ENCODE measurements at regions not wholly inside any gene's neighbourhood (a gene's known extent, or its start where the extent isn't known, plus 50 kb on each side); places are given as distances from the start of the nearest gene placed in this dataset.

DNA sequence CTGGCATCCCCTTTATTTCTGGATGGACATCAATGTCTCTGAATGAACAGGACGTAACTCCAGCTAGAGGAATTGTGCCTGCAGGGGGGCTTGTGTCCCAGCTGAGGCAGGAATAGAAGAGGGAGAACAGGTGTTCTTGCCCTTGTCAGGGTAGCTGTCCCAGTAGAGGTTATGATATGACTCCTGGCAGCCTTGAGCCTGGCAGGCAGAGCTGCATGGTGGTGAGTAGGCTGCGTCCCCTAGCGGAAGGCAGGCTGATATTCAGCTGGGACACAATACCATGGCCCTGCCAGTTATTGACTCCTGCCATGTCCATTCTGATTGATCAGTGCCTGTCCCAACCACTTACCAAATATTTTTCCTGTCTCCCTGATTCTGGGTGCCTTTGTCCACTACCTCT is 197.2 kb downstream of the RAP2A start:
- no peak for DNase-seq (ENCODE audit: low read depth in 2 of 2)

GRCh38 chr13:97639236-97639635 is 205.3 kb downstream of the RAP2A start:
- DNase-seq (ENCODE audit: low read depth in 2 of 2): no peak

DNA sequence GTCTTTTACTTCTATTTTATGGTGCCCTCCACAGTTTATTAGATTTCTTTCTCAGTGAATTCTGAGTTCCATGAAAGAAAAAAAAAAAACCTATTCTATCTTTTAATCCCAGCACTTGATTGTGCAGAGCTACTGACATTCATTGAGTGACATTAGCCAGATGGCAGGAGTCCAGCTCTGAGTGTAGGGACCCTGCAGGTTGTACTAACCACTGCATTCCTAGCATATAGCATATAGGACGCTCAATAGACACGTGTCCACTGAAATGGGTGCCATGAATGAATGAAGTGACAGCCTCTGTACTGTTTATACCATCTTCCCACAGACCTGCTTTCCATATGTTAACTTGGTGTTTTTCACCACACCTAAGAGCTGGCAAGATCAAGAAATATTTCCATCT is 206.3 kb downstream of the RAP2A start:
- DNase-seq (ENCODE audit: low read depth in 2 of 2): no peak

DNA sequence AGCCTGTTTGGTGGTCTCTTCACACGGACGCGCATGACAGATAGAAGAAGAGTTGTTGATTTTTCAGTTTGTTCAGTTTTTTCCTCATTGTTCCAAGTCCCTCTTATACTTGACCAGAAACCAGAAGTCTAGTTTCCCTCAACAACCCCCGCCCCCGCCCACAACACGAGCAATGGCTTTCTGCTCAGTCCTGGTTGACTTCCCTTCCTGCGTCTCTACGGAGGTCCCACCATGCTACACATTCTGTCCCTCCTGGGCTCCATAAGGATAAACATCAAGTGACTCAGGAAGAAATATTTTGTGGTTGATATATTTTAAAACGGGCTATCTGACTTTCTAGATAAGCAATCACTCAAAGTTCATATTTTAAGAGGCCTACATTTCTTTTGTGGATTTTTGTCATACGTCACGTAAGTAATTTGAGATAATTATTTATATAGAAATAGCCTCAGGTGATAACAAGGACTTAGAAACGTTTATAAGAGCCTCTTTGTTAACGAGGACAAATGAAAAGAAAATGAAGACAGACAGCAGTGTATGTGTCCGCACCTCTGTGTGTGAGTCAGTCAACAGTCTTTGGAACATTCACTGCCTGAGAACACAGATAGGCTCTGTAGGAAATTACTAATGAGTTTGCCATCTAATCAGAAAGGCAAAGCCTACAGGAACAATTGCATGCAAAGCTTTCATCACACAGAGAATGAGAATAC is 214.4 kb downstream of the RAP2A start:
- DNase-seq (ENCODE audit: low read depth in 2 of 2): no peak

DNA sequence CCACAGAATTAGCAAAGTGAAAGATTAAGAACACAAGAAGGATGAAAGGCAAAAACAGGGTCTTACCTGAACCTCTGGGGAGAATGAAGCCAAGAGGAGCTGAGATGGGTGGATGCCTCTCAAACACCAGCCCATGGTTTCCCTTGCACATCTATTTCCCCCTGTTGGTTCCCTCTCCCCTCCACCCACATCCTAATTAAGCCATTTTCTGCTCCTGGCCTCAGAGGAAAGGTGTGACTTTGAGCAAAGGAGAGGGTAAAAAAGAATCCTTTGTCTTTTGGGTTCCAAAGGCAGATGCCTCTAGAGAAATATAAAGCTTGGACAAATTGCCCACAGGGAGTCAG is 214.9 kb downstream of the RAP2A start:
- DNase-seq (ENCODE audit: low read depth in 2 of 2): no peak

DNA sequence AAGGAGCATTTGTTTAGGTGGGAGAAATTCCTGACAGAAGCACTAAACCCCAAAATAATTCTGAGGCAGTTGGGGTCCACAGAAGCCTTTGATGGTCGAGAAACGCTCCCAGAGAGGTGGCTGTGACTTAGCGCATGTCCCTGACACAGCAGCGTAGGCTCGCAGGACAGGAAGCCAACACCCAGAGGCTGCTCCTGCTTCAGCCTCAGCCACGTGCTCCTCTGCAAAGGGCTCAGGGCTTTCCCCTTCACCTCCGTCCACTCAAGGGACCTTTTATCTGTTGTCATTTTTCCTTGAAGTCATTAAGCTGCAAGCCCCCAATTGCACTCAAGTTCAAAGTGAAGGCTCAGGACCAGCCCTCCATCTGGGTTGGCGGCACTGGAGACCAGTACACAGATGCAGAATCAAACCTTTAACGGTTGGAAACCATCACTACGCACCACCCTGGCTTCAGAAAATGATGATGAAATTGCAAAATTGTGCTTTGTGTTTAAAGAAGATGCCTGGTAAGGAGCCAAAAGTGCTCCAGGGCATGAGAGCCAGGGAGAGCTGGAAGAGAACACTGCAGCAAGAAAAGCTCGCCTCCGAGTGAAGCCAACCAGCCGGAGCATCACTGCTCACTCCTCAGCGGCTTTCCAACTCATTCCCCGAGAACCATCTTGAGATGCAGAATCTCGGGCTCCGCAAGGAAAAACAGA is 219.6 kb downstream of the RAP2A start:
- no peak for DNase-seq (ENCODE audit: low read depth in 2 of 2)

DNA sequence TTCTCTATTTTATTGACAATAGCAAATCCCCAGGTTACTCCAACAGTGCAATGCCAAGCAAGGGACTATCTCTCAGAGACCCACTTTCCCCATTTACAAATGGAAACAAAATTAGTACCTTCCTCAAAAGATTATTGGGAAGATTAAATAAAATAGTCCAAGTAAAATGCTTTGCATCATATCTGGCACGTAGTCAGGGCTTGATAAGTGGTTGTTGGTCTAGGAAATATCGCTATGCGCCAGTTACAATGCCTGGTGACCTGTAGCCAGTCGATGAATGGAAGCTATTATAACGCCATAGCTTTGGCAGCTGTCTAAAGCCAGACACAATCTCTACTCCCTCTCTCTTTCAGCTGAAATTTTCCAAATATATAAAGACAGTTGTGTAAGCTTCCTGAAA is 220.3 kb downstream of the RAP2A start:
- no peak for DNase-seq (ENCODE audit: low read depth in 2 of 2)

DNA sequence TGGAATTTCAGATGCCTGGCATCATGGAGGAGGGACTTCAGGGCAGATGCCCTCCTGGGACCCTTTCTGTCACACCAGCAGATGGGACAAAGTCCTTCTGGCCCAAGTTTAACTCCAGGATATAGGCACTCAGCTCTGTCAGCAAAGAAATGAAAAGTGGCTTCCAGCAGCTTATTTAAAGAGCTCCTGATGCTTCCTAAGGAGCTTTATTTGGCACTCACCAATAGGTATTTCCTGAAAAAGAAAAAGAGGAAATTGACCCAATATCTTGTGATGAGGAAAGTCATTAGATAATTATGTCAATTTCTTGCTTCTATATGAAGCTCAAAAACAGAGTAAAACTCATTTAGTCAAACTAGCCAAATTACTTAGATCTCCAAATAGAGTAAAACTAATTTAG is 224.6 kb downstream of the RAP2A start:
- no peak for DNase-seq (ENCODE audit: low read depth in 2 of 2)

- no peak for DNase-seq (ENCODE audit: low read depth in 2 of 2)
These were observed 225.6 kb downstream of the RAP2A start for GRCh38 chr13:97659602-97660001.

DNA sequence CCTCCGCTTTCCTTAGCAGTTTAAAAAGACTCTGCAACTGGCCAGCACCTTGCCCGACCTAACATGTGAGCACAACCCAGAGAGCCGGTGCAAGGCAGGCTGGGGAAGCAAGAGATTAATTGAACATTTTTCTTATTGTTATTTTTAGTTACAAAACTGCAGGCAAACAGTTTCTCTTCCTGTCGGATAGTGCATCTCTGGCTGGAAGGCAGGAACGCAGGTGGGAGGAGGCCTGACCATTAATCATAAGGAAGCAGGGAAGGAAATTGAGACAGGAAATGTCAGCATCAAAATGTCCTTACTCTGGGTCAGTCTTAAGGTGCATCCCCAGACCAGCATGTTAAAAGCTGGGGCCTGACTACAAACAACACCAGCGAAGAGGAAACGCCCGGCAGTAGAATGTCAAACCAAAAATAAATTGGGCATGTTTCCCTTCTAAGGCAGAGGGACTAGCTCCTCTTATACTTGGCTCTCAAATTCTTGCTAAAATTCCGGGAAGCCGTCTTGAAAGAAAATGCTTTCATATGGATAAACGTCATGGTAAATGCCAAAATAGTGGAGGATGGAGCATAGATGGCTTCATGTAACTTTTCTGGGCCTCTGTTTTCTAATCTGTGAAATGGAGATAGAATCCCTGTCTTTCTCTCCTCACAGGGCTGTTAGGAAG is 226.8 kb downstream of the RAP2A start:
- DNase-seq (ENCODE audit: low read depth in 2 of 2): no peak

DNA sequence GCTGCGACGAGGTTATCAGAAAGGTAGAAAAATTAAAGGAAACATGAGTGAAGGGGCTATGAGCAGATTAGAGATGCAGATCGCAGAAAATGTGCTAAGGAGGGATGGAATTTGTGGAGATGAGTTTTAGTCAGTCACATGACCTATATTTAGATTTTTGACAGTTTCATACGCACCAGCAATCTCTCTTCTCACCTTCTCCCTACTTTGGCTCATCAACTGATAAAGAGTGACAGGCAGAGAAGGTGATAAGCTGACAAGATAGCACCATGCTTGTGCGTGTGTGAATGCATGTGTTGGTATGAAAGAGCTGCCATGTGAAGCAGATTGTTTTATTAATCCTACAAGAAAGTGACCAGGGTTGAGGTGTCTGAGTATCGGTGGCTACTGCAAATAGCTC is 252.6 kb downstream of the RAP2A start:
- no peak for DNase-seq (ENCODE audit: low read depth in 2 of 2)

- no peak for DNase-seq (ENCODE audit: low read depth in 2 of 2)
These were observed 258.7 kb downstream of the RAP2A start for GRCh38 chr13:97692628-97693027.

DNA sequence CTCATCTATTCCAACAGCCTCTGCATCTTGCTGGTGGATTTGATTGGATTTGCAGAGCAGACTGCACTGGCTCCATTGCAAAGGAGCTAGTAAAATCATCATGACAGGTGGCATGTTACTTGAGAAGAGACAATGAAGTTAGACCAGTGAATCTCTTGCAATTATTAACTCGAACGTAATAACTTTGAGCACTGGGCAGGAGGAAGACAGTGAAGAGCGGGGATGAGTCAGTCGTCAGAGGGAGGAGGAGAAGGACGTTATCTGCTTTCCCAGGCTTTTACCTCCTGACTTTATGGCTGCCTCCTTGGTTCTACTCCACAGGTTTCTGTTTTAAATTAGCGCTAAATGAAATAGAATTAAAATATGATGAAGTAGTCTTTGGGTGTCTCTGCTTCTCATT is 257.8 kb upstream of the IPO5 start:
- DNase-seq (ENCODE audit: low read depth in 2 of 2): no peak

DNA sequence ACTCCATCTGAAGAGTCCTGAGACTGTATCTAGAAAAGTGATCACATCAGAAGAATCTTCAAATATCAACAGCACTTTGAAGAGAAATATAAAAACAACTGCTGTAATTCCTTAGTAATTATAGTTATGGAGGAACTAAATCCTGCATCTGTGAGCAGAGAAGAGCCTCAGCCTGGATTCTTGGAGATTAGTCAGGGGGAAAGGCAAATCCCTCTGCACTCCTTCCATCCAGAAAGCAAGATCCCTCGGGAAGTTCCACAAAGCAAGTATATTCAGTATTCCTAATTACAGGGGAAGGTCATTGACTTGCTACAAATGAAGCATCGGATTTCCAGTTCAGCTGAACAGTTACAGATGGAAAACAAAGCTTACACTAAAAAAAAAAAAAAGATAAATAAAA is 256.6 kb upstream of the IPO5 start:
- DNase-seq (ENCODE audit: low read depth in 2 of 2): no peak

- no peak for DNase-seq (ENCODE audit: low read depth in 2 of 2)
These were observed 253.1 kb upstream of the IPO5 start for GRCh38 chr13:97700306-97700848.

DNA sequence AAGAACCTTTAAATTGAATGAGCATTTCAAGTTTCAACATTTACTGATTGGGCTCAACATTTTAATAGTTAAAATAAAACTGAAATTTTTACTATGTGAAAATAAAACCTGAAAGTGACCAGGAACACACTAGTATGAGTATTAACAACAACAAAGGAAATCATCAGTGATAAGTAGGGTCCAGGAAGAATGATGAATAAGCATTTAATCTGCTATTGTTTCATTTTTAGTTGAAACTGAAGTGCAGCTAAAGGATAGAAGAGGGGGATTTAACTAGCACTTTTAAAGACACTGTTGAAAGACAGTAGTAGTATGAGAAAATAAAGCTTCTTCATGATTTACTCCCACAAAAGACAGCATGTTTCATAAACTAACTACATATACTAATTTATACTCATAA is 250.9 kb upstream of the IPO5 start:
- DNase-seq (ENCODE audit: low read depth in 2 of 2): no peak

- no peak for DNase-seq (ENCODE audit: low read depth in 2 of 2)
These were observed 242.7 kb upstream of the IPO5 start for GRCh38 chr13:97710797-97711196.

DNA sequence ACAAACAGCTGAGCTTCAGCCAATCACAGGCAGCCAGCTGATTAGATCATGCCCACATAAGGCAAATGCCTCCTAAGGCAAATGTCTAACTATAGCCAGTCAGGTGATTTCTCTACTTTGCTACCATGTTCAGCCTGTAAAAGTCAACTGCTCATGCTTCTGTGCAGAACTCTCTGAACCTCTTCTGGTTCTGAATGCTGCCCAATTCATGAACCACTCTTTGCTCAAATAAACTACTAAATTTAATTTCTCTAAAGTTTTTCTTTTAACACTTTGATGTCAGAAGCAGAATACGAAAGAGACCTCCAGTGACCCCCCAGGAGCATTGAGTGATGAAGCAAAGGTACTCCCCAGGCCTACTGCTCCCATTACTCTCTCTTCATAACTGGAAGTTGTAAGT is 240.7 kb upstream of the IPO5 start:
- DNase-seq (ENCODE audit: low read depth in 2 of 2): no peak

- DNase-seq (ENCODE audit: low read depth in 2 of 2): no peak
These were observed 237.7 kb upstream of the IPO5 start for GRCh38 chr13:97715763-97716162.

DNA sequence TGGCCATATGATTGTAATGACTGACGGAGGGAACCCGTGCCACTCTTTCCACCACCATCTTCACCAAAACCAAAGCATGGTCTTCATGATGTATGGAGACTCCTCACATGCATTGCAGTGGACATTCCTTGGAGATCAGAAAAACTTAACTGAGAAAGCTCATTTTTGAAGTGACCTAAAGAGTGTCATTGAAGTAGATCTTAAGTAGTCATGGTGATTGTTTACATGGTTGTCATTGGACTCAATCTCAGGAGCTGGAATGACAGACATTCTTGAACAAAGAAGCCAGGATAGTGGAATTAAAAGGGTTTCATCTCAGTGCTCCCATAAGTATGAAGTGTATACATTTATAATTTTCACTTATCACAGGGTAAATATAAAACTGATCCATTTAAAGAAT is 236.7 kb upstream of the IPO5 start:
- no peak for DNase-seq (ENCODE audit: low read depth in 2 of 2)

GRCh38 chr13:97719736-97720135 is 233.7 kb upstream of the IPO5 start:
- DNase-seq (ENCODE audit: low read depth in 2 of 2): no peak

DNA sequence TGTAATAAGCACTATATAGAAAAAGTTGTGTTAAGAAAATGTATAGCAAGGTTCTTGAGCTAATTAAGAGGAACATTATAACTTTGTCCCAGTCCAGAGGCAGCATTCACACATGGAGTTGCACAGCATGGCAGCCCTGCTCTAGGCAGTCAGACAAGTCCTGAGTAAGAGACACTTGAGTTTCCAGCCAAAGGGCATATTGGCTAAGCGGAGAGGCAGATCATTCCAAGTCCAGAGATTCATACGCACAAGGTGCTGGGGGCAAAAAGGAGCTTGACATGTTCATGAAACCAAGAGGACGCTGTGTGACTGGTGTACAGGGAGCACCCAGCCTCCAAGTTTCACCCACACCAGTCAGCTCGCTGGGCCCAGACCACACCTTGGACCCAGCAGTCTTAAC is 232.6 kb upstream of the IPO5 start:
- no peak for DNase-seq (ENCODE audit: low read depth in 2 of 2)

- DNase-seq (ENCODE audit: low read depth in 2 of 2): no peak
These were observed 229.8 kb upstream of the IPO5 start for GRCh38 chr13:97723655-97724054.

All from stimulated activated CD8-positive, alpha-beta memory T cell treated with anti-CD3 and anti-CD28 coated beads, Interleukin-15, amount 100 ng/mL, for 48 hours (primary cell).